SK-N-MC (cell line): ENCODE measurements at regions not wholly inside any gene's neighbourhood (a gene's known extent, or its start where the extent isn't known, plus 50 kb on each side); places are given as distances from the start of the nearest gene placed in this dataset.

ENCODE experiments used
- EZH2 ChIP-seq: fragments of 200-600 bp; sonication (generic); IDR thresholded peaks from one replicate; pipeline ENCODE4 v1.6.1; 2017; ENCODE audit warnings: antibody characterized with exemption
- FOXP2 ChIP-seq: optimal IDR thresholded peaks from 2 replicates; pipeline ENCODE3; 2011; ENCODE audit warnings: mild to moderate bottlenecking, moderate library complexity; ENCODE audit not compliant: insufficient read depth; ENCODE audit errors: extremely low read length, control extremely low read depth
- POLR2AphosphoS5 ChIP-seq: IDR thresholded peaks from 2 replicates; pipeline ENCODE4 v1.6.1; 2012; ENCODE audit warnings: mild to moderate bottlenecking, low read depth, low read length, borderline replicate concordance

GRCh38 chr9:96026655-96027213, 151.2 kb downstream of the ERCC6L2 start:
- no peak for TF ChIP-seq POLR2AphosphoS5
- TF ChIP-seq EZH2, result no peak
- no peak for TF ChIP-seq FOXP2
